Keratinocyte (primary cell): ENCODE measurements at regions not wholly inside any gene's neighbourhood (a gene's known extent, or its start where the extent isn't known, plus 50 kb on each side); places are given as distances from the start of the nearest gene placed in this dataset.

Source experiments
- DNase-seq: peaks from one replicate; pipeline ENCODE4 v3.0.0-alpha.2; 2011; ENCODE audit warnings: low read depth, missing footprints, low spot score
- FAIRE-seq: peaks from 2 replicates; lab custom pipeline; 2011; peaks lifted over from hg19 to GRCh38; lab: Jason Lieb, UNC
- H2AFZ ChIP-seq: 2 replicates; pipeline ENCODE4 v1.6.0; 2012; ENCODE audit warnings: low read length, control low read depth, inconsistent platforms; ENCODE audit not compliant: control insufficient read depth
- H3K27ac ChIP-seq: 2 replicates; pipeline ENCODE4 v1.5.1; 2011; ENCODE audit warnings: low read length; ENCODE audit not compliant: control insufficient read depth, insufficient read depth
- H3K27me3 ChIP-seq: 3 replicates; pipeline ENCODE4 v1.6.0; 2011; ENCODE audit warnings: low read length; ENCODE audit not compliant: control insufficient read depth, insufficient read depth; ENCODE audit errors: extremely low read depth
- H3K36me3 ChIP-seq, 2 experiments: 2 replicates in 1 of 2; 3 replicates in 1 of 2; pipeline ENCODE4 v1.5.1; 2011; ENCODE audit warnings: low read length in 2 of 2, mild to moderate bottlenecking in 1 of 2; ENCODE audit not compliant: control insufficient read depth in 2 of 2, insufficient read depth in 2 of 2; ENCODE audit errors: extremely low read depth in 1 of 2
- H3K4me1 ChIP-seq: 3 replicates; pipeline ENCODE4 v1.5.1; 2011; ENCODE audit warnings: low read length; ENCODE audit not compliant: control insufficient read depth, insufficient read depth; ENCODE audit errors: extremely low read depth
- H3K4me2 ChIP-seq: 3 replicates; pipeline ENCODE4 v1.6.0; 2011; ENCODE audit warnings: low read depth, low read length; ENCODE audit not compliant: control insufficient read depth, insufficient read depth; ENCODE audit errors: extremely low read depth
- H3K4me3 ChIP-seq, 3 experiments: fragments of 200-600 bp in 1 of 3; sonication (generic) in 1 of 3; 2 replicates in 2 of 3; 3 replicates in 1 of 3; pipeline ENCODE4 v1.5.1; 2011 to 2016; ENCODE audit warnings: low read length in 3 of 3, mild to moderate bottlenecking in 3 of 3, control low read depth in 2 of 3, inconsistent platforms in 1 of 3, low read depth in 1 of 3, mixed read lengths in 1 of 3, mixed run types in 1 of 3, moderate library complexity in 1 of 3; ENCODE audit not compliant: control insufficient read depth in 2 of 3, insufficient read depth in 2 of 3; ENCODE audit errors: extremely low read depth in 1 of 3
- H3K79me2 ChIP-seq: 2 replicates; pipeline ENCODE4 v1.6.0; 2012; ENCODE audit warnings: low read length; ENCODE audit not compliant: control insufficient read depth, insufficient read depth
- H3K9ac ChIP-seq: 3 replicates; pipeline ENCODE4 v1.6.0; 2011; ENCODE audit warnings: low read length; ENCODE audit not compliant: control insufficient read depth, insufficient read depth; ENCODE audit errors: extremely low read depth
- H3K9me1 ChIP-seq: 3 replicates; pipeline ENCODE4 v1.6.0; 2011; ENCODE audit warnings: low read length; ENCODE audit not compliant: control insufficient read depth, insufficient read depth; ENCODE audit errors: extremely low read depth
- H3K9me3 ChIP-seq: 2 replicates; pipeline ENCODE4 v1.5.1; 2012; ENCODE audit warnings: low read depth, low read length; ENCODE audit not compliant: control insufficient read depth
- H4K20me1 ChIP-seq: 3 replicates; pipeline ENCODE4 v1.6.0; 2011; ENCODE audit warnings: low read length; ENCODE audit not compliant: control insufficient read depth, insufficient read depth; ENCODE audit errors: extremely low read depth
- EZH2 ChIP-seq: IDR thresholded peaks from one replicate; pipeline ENCODE4 v1.6.1; 2012; ENCODE audit warnings: inconsistent platforms, mild to moderate bottlenecking, low read length, moderate library complexity
- dilution Hi-C: fragments of 300-500 bp; cut with MboI; formaldehyde crosslinking; loops from one replicate; pipeline ENCODE4 v1.7.0; 2020; ENCODE audit warnings: low sequenced_read_pairs; ENCODE audit not compliant: extremely low pct_ligation_motif_present
- TF ChIP-seq, protein P1 (sequence below), 3 experiments: IDR thresholded peaks in 1 of 3; conservative IDR thresholded peaks in 1 of 3; optimal IDR thresholded peaks in 1 of 3; 2 replicates in 2 of 3; 3 replicates in 1 of 3; pipeline versions ENCODE3 to v1.5.1; 2011; ENCODE audit warnings: low read length in 3 of 3, mild to moderate bottlenecking in 3 of 3, moderate library complexity in 2 of 3, control low read depth in 1 of 3, inconsistent platforms in 1 of 3; ENCODE audit not compliant: insufficient read depth in 2 of 3; ENCODE audit errors: extremely low read depth in 1 of 3

DNA sequence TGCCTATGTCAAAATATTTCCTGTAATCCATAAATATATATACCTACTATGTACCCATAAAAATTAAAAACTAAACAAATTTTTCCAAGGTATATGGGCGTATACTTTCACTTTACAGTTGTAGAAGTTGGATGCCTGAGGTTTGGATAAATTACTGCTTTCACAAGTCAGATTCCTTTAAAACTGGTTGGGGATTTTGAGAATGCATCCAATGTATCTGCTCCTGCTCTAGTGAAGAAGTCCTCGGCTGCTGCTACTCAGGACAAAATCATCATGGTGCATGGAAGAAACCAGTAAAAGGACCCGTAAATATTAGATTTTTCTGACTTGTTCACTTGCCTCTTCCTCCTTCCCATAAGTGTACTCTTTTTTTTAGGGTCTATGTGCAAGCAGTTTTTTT, 841.1 kb downstream of the USP25 start:
- FAIRE-seq, result no peak
- Histone ChIP-seq H3K9me3 (no peaks in the 10 kb centered on the region), H2AFZ (no peak overlapping the region), H3K4me3 (no peak overlapping the region), H3K79me2 (no peaks in the 10 kb centered on the region), H3K36me3 (no peaks in the 10 kb centered on the region), H3K27ac (no peak overlapping the region), H3K27me3 (no peaks in the 10 kb centered on the region), H4K20me1 (no peaks in the 10 kb centered on the region), H3K9ac (no peak overlapping the region), H3K9me1 (no peaks in the 10 kb centered on the region), H3K4me2 (no peak overlapping the region), H3K4me1 (no peaks in the 10 kb centered on the region)
- no peak for DNase-seq
- dilution Hi-C loops, result no loop called here
- TF ChIP-seq, protein P1, sequence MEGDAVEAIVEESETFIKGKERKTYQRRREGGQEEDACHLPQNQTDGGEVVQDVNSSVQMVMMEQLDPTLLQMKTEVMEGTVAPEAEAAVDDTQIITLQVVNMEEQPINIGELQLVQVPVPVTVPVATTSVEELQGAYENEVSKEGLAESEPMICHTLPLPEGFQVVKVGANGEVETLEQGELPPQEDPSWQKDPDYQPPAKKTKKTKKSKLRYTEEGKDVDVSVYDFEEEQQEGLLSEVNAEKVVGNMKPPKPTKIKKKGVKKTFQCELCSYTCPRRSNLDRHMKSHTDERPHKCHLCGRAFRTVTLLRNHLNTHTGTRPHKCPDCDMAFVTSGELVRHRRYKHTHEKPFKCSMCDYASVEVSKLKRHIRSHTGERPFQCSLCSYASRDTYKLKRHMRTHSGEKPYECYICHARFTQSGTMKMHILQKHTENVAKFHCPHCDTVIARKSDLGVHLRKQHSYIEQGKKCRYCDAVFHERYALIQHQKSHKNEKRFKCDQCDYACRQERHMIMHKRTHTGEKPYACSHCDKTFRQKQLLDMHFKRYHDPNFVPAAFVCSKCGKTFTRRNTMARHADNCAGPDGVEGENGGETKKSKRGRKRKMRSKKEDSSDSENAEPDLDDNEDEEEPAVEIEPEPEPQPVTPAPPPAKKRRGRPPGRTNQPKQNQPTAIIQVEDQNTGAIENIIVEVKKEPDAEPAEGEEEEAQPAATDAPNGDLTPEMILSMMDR (optimal IDR thresholded peaks at IDR 0.05 in 1 of 3, IDR thresholded peaks at IDR 0.05 in 1 of 3, conservative IDR thresholded peaks at IDR 0.05 in 1 of 3; ENCODE audit: extremely low read depth in 1 of 3, insufficient read depth in 2 of 3, low read length in 3 of 3), result no peak
- no peak for TF ChIP-seq EZH2

GRCh38 chr21:16571594-16571993, 841.8 kb downstream of the USP25 start:
- Histone ChIP-seq H3K4me1 (no peaks in the 10 kb centered on the region), H3K9ac (no peak overlapping the region), H3K4me3 (no peak overlapping the region), H3K79me2 (no peaks in the 10 kb centered on the region), H2AFZ (no peak overlapping the region), H3K27ac (no peak overlapping the region), H4K20me1 (no peaks in the 10 kb centered on the region), H3K27me3 (no peaks in the 10 kb centered on the region), H3K9me3 (no peaks in the 10 kb centered on the region), H3K4me2 (no peak overlapping the region), H3K9me1 (no peaks in the 10 kb centered on the region), H3K36me3 (no peaks in the 10 kb centered on the region)
- TF ChIP-seq, protein P1 (optimal IDR thresholded peaks at IDR 0.05 in 1 of 3, IDR thresholded peaks at IDR 0.05 in 1 of 3, conservative IDR thresholded peaks at IDR 0.05 in 1 of 3; ENCODE audit: extremely low read depth in 1 of 3, insufficient read depth in 2 of 3, low read length in 3 of 3), result no peak
- TF ChIP-seq EZH2, result no peak
- dilution Hi-C loops, result no loop called here
- FAIRE-seq (no peak), DNase-seq (no peak)
